ENCODE measurements at regions not wholly inside any gene's neighbourhood (a gene's known extent, or its start where the extent isn't known, plus 50 kb on each side); places are given as distances from the start of the nearest gene placed in this dataset.
"Not testable (repeated sequence)": the region's sequence is repeated elsewhere in the genome, so short reads cannot be mapped to it uniquely, and the experiment has no call there.

DNA sequence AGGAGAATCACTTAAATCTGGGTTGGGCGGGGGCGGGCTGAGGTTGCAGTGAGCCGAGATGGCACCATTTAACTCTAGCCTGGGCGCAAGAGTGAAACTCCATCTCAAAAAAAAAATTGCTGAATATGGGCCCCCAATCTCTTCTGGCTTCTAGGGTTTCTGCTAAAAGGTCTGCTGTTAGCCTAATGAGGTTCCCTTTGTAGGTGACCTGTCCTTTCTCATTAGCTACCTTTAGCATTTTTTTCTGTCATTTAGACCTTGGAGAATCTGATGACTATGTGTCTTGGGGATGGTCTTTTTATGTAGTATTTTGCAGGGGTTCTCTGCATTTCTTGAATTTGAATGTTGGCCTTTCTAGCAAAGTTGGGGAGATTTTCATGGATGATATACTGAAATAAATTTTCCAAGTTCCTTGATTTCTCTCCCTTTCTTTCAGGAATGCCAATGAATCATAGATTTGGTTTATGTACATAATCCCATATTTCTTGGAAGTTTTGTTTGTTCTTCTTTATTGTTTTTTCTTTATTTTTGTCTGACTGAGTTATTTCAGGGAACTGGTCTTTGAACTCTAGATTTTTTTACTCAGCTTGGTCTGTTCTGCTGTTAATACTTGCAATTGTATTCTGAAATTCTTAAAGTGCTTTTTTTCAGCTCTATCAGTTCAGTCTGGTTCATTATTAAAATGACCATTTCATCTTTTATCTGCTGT lies 181.5 kb downstream of the TTC6 start:
- TF ChIP-seq CTCF (IDR thresholded peaks at IDR 0.05; ENCODE audit: borderline replicate concordance, insufficient read depth, low read depth, low read length) = no peak
- H3K4me3 ChIP-seq (ENCODE audit: low read depth, low read length) = no peak overlapping the region

DNA sequence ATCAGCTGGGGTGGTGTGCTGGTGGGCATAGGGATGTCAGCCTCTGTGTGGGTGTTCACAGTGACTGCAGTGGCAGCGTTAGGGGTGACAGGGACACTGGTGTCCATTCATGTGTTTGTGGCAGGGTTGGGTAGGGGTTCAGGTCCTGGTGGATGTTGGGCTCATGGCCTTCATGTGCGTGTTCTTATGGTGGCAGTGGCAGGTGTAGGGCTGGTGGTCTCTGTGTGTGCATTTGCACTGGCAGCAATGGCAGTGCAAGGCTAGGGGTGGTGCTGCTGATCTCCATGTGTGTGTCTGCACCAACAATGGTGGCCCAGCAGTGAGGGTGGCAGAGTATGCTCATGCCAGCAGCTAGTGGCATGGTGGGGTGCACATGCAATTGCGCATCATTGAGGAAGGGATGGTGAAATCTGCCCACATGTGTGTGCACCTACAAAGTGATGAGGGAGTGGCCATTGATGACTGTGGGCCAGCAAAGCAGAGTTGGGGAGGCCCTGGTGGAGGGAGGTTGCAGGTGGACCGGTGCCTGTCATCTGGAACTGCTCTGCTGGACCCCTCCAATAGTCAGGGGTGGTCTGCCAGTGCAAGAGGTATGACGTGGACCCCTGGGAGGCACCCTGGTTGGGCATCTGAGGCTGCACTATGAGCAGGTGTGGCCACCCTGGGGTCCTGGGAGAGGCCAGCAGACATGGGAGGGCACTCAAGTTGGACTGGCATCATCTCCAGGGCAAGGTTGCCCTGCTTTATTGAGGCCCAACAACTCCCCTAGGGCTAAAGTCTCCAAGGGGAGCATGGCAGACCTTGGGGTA lies 182.9 kb downstream of the TTC6 start:
- no peak for TF ChIP-seq CTCF (IDR thresholded peaks at IDR 0.05; ENCODE audit: borderline replicate concordance, insufficient read depth, low read depth, low read length)
- H3K4me3 ChIP-seq (ENCODE audit: low read depth, low read length) = no peak overlapping the region

GRCh38 chr14:37779480-37779879 lies 184.1 kb downstream of the TTC6 start:
- TF ChIP-seq CTCF (IDR thresholded peaks at IDR 0.05; ENCODE audit: borderline replicate concordance, insufficient read depth, low read depth, low read length) = no peak
- H3K4me3 ChIP-seq (ENCODE audit: low read depth, low read length) = no peak overlapping the region

DNA sequence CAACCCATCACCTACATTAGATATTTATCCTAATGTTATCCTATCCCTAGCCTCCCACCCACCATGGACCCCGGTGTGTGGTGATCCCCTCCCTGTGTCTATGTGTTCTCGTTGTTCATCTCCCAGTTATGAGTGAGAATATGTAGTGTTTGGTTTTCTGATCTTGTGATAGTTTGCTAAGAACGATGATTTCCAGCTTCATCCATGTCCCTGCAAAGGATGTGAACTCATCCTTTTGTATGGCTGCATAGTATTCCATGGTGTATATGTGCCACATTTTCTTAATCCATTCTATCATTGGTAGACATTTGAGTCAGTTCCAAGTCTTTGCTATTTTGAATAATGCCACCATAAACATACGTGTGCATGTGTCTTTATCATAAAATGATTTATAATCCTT lies 185.3 kb downstream of the TTC6 start:
- not testable (repeated sequence) for H3K4me3 ChIP-seq (ENCODE audit: low read depth, low read length)

GRCh38 chr14:37784203-37784826 lies 188.9 kb downstream of the TTC6 start:
- H3K4me3 ChIP-seq (ENCODE audit: low read depth, low read length) = not testable (repeated sequence)

GRCh38 chr14:37784827-37785223 lies 189.4 kb downstream of the TTC6 start:
- not testable (repeated sequence) for H3K4me3 ChIP-seq (ENCODE audit: low read depth, low read length)

DNA sequence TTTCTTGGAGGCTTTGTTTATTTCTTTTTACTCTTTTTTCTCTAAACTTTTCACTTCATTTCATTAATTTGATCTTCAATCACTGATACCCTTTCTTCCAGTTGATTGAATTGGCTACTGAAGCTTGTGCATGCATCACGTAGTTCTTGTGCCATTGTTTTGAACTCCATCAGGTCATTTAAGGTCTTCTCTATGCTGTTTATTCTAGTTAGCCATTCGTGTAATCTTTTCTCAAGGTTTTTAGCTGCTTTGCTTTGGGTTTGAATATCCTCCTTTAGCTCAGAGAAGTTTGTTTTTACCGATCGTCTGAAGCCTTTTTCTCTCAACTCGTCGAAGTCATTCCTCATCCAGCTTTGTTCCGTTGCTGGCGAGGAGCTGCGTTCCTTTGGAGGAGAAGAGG lies 189.9 kb downstream of the TTC6 start:
- not testable (repeated sequence) for H3K4me3 ChIP-seq (ENCODE audit: low read depth, low read length)

- not testable (repeated sequence) for H3K4me3 ChIP-seq (ENCODE audit: low read depth, low read length)
Measured at GRCh38 chr14:37786114-37786625, 190.7 kb downstream of the TTC6 start.

DNA sequence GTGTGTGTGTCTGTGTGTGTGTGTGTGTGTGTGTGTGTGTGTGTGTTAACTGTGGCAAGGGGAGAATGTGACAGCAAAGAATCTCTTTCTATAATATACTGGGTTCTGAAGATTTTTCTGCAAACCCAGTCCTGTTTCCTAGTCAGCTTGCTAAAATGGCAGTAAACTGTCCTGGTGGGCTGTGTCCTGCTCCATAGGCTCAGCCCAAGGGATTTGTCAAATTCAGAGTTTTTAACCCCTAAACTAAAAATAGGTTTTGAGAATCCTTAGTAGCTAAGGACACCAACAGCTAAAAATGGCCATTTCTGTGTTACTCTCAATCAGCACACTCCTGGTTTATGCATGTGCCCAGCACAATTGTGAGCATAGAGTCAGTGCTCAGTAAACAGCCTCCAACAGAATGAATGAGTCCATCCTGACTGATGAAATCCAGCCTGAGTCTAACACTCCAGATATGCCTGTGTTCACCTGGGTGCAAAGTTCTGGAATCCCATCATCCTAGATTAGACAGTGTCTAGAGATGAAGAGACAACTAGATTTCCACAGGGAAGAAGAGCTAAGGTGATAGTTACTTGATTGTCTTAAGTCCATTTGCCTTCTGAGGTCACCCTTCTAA lies 192.6 kb downstream of the TTC6 start:
- H3K4me3 ChIP-seq (ENCODE audit: low read depth, low read length) = no peak overlapping the region
- no peak for TF ChIP-seq CTCF (IDR thresholded peaks at IDR 0.05; ENCODE audit: borderline replicate concordance, insufficient read depth, low read depth, low read length)

Data from GM12875 (cell line).